Cardiac fibroblast (primary cell): ENCODE measurements at regions not wholly inside any gene's neighbourhood (a gene's known extent, or its start where the extent isn't known, plus 50 kb on each side); places are given as distances from the start of the nearest gene placed in this dataset.
"Not testable (repeated sequence)": the region's sequence is repeated elsewhere in the genome, so short reads cannot be mapped to it uniquely, and the experiment has no call there.

Experiments
- DNase-seq, 2 donors: peaks; one replicate each; pipeline versions ENCODE4 v3.0.0 to v3.0.0-alpha.2; 2010; ENCODE audit warnings: low read depth in 2 of 2
- H3K4me3 ChIP-seq, 2 donors: replicated peaks in 1 of 2; 1 replicate in 1 of 2; 2 replicates in 1 of 2; pipeline ENCODE4 v1.5.1; 2011; ENCODE audit warnings: low read depth in 2 of 2, low read length in 2 of 2, mild to moderate bottlenecking in 2 of 2, moderate library complexity in 1 of 2
- CTCF ChIP-seq: IDR thresholded peaks from one replicate; pipeline ENCODE4 v1.5.1; 2011; ENCODE audit warnings: low read depth, mild to moderate bottlenecking, low read length, inconsistent platforms

GRCh38 chr3:165954171-165954570 is 116.9 kb upstream of the BCHE start:
- no peak overlapping the region for H3K4me3 ChIP-seq
- DNase-seq, result no peak
- TF ChIP-seq CTCF, result no peak

GRCh38 chr3:165946360-165946759 is 109.1 kb upstream of the BCHE start:
- TF ChIP-seq CTCF, result no peak
- H3K4me3 ChIP-seq, result no peak overlapping the region
- no peak for DNase-seq

DNA sequence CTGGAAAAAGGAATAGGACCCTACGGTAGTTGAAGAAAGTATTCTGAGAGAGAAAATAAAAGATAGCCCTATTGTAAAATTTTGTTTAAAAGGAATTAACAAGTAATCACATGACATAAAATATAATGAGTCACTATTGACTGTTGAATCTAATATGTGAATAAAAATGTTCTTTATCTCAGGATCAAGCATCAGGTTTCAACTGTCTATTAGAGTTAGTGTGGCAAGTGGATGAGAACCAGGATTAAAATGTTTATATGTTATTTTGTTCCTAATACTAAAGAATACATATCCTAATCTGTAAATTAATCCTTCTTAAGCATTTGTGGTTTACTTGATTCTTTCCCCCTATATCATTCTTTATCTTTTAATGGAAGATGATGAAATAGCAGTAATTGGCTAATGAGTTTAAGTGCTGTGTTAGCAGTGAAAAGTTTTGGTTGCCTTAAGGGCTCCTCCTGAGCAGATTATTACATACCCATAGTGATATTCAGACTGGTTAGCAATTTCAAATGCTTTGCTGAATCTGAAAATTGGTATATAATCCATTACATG is 101.8 kb upstream of the BCHE start:
- TF ChIP-seq CTCF, result no peak
- DNase-seq, result no peak
- H3K4me3 ChIP-seq, result no peak overlapping the region

DNA sequence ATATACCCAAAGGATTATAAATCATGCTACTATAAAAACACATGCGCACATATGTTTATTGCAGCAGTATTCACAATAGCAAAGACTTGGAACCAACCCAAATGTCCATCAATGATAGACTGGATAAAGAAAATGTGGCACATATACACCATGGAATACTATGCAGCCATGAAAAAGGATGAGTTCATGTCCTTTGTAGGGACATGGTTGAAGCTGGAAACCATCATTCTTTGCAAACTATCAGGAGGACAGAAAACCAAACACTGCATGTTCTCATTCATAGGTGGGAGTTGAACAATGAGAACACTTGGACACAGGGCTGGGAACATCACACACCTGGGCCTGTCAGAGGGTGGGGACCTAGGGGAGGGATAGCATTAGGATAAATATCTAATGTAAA is 98.9 kb upstream of the BCHE start:
- H3K4me3 ChIP-seq, DNase-seq: not testable (repeated sequence)

DNA sequence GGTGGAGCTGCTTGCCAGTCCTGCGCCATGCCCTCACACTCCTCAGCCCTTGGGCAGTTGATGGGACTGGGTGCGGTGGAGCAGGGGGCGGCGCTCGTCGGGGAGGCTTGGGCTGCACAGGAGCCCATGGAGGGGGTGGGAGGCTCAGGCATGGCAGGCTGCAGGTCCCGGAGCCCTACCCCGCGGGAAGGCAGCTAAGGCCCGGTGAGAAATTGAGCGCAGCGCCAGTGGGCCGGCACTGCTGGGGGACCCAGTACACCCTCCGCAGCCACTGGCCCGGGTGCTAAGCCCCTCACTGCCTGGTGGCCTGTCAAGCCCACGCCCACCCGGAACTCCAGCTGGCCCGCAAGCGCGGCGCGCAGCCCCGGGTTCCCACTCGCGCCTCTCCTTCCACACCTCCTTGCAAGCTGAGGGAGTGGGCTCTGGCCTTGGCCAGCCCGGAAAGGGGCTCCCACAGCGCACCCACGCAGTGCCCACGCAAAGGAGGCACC is 87.1 kb upstream of the BCHE start:
- not testable (repeated sequence) for DNase-seq, H3K4me3 ChIP-seq

DNA sequence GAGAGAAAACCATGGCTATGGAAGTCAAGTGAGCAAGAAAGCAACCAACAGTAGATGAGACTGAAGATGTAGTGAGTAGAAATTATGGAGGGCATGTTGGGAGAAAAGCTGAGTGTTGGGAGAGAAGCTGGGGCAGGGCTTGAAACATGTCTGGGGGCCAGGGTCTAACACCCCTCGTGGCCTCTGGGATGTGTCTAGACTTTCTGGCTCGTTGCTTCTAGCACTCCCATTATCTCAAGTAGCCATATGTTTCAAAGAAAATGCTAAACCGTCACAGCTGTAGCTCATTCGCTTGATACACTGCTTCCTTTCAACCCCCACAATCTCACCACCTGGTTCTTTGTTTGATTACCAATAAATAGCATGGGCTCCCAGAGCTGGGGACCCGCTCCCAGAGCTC is 83.8 kb upstream of the BCHE start:
- H3K4me3 ChIP-seq, result no peak overlapping the region
- no peak for TF ChIP-seq CTCF
- no peak for DNase-seq

- TF ChIP-seq CTCF, result no peak
- no peak overlapping the region for H3K4me3 ChIP-seq
- no peak for DNase-seq
These were observed 82.1 kb upstream of the BCHE start for GRCh38 chr3:165919284-165919683.

- H3K4me3 ChIP-seq, result no peak overlapping the region
- no peak for DNase-seq
- no peak for TF ChIP-seq CTCF
These were observed 81.4 kb upstream of the BCHE start for GRCh38 chr3:165918657-165918979.

GRCh38 chr3:165917938-165918656 is 80.9 kb upstream of the BCHE start:
- not testable (repeated sequence) for DNase-seq, H3K4me3 ChIP-seq

DNA sequence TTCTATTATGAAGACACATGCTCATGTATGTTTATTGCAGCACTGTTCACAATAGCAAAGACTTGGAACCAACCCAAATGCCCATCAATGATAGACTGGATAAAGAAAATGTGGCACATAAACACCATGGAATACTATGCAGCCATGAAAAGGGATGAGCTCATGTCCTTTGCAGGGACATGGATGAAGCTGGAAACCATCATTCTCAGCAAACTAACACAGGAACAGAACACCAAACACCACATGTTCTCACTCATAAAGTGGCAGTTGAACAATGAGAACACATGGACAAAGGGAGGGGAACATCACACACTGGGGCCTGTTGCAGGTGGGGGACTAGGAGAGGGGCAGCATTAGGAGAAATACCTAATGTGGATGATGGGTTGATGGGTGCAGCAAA is 77.9 kb upstream of the BCHE start:
- DNase-seq, H3K4me3 ChIP-seq: not testable (repeated sequence)
